ENCODE measurements at regions not wholly inside any gene's neighbourhood (a gene's known extent, or its start where the extent isn't known, plus 50 kb on each side); places are given as distances from the start of the nearest gene placed in this dataset.
"Not testable (repeated sequence)": the region's sequence is repeated elsewhere in the genome, so short reads cannot be mapped to it uniquely, and the experiment has no call there.

DNA sequence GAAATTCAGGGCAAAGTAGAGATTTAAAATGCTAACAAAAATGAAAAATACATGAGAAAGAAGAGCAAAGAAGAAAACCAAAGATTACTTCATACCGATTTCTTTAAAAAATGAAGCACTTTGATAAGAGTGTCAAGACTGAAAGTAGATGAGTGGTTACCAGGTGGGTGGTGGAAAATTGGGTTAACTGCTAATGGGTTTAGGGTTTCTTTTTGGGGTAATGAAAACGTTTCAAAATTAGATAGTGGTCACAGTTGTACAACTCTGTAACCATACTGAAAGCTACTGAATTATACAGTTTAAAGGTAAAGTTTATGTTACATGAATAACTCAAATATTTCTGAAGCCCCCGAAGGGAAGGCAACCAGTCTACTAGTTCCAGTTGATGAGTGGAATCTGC lies 179.4 kb downstream of the NDFIP2 start:
- no peak for DNase-seq (ENCODE audit: low spot score)

DNA sequence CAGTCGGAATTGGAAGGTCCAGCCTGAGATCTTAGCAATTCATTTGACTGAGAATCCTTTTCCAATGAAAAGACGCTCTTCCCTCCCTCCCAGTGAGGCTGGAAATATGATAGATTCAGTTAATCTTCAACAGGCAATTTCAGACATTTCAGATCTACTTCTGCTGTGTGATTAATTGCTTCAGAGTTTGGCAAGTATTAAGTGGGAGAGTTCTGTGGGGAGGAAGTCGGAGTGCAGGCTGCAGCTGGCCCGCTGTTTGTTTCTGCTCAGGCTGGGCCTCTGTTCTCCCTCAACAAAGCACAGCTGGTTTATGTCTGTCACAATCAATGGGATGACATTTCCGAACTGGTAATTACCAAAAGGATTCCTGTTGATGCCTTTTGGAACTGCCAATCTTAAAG lies 178.2 kb downstream of the NDFIP2 start:
- no peak for DNase-seq (ENCODE audit: low spot score)

DNA sequence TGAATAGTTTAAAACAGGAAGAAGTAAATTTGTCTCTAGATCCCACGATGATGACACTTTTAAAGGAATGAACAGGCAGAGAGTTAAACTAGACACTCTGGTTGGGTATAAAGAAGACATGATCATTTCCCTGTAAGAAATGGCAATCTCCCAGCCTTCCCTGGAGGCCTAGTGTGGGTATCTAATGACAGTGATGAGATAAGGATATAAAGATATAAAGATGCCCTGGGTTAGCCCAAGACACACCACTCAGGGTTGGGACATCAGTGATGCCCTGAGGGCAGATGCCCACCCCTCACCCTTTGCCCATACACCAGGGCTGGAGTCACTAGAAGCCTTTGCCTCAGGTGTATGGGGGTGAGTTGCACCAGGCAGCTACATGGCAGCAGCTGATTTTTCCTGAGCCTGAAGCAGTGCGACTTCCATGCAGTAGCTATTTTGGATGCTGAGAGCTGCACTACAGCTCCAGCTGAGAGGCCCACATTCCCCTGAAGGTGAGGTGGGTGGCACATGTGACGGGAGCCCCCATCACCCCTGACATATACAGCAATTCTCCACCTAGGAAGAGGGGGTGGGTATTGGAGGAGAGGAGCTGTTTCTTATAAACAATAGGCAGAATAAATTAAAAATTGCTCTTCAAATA lies 177.5 kb downstream of the NDFIP2 start:
- no peak for DNase-seq (ENCODE audit: low spot score)

DNA sequence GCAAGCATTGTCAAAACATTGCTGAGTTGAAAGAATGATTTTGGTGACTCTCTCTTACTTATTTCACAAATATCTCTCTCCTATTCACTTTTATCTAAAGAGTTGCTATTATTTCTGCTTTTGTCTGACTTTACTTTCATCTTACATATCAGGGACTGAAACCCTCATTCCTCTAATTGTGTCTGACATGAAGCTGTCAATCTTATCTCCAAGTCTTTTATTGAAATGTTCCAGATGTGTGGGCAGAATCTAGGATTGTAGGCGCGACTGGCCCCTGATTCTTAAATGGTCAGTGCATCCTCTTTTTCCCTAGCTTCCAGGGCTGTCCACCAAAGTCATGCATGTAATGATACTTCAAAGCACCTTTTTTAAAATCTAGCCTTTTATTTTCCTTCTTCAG lies 174.6 kb downstream of the NDFIP2 start:
- no peak for DNase-seq (ENCODE audit: low spot score)

- DNase-seq (ENCODE audit: low spot score): no peak
Measured at GRCh38 chr13:79654520-79654919, 173.6 kb downstream of the NDFIP2 start.

GRCh38 chr13:79650688-79651087 lies 169.7 kb downstream of the NDFIP2 start:
- DNase-seq (ENCODE audit: low spot score): no peak

- no peak for DNase-seq (ENCODE audit: low spot score)
Measured at GRCh38 chr13:79648191-79648590, 167.2 kb downstream of the NDFIP2 start.

DNA sequence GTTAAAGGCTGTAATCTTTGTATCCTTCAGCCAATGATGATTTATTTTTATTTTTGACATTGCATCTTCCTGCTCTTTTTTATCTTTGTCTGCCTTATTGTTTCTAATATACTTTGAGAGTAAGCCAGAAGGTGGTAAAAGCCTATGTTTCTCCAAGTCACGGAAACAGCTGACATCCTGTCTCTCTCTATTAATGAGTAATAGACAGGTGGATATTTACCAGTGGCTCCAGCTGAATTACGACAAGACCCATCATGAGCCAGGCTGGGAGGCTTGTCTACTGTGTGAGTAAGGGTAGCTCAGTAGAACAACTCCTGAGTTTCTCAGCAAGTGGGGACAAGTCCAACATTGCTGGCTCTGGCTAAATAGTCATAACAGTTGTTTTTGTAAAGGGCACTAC lies 166.6 kb downstream of the NDFIP2 start:
- DNase-seq (ENCODE audit: low spot score): no peak

DNA sequence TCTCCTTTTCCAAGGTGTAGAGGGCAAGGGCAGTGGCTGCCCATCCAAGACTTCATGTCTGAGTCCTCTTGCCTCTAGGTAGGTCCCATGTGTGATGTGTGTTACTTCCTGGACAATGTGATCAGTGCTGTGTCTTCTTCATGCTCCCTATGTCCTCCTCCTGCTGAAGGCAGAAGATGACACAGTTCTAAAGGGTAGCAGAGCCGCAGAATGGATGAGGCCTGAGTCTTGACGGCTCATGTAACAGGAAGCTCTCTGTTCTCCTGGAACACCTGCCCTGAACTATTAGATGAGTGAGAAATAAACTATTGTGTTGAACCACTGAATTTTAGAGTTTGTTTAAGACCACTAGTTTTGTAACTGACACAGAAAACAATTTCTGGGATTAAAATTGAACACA lies 165.9 kb downstream of the NDFIP2 start:
- DNase-seq (ENCODE audit: low spot score): no peak

- DNase-seq (ENCODE audit: low spot score): no peak
Measured at GRCh38 chr13:79645569-79645968, 164.6 kb downstream of the NDFIP2 start.

DNA sequence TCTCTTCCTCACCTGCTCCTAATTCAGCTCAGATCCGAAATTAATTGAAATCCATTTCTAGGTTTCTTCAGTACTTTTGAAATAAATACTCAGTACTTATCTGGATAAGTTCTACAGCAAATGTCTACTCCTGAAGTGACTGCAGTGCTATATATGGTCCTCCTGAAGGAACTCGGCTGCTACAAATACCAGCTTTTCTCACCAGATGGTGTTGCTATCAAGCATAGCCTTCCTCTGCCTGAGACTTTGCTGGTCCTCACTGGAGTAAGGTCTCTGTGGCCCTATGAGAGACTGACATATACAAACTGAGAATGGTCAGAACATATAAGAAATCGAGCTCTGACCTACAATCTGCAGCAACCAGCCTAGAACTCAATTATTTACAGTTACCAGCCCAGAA lies 161.6 kb downstream of the NDFIP2 start:
- no peak for DNase-seq (ENCODE audit: low spot score)

- no peak for DNase-seq (ENCODE audit: low spot score)
Measured at GRCh38 chr13:79637133-79637763, 156.3 kb downstream of the NDFIP2 start.

- DNase-seq (ENCODE audit: low spot score): no peak
Measured at GRCh38 chr13:79631051-79631659, 150.2 kb downstream of the NDFIP2 start.

- no peak for DNase-seq (ENCODE audit: low spot score)
Measured at GRCh38 chr13:79628463-79628862, 147.5 kb downstream of the NDFIP2 start.

DNA sequence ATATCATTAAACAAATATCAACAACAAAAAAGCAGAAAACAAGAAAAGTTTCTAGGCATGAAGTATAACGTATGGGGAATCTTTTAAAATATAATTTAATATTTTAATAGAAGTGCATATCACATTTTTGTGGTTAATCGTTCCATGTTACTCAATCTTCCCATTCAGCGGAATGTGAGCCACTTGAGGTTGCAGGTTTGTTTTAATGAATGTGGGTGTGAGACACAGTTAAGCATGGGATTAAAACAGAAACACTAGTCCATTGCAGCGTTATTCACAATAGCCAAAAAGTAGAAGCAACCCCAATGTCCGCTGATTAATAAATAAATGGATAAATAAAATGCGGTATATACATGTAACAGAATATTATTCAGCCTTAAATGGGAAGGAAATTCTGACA lies 146.0 kb downstream of the NDFIP2 start:
- no peak for DNase-seq (ENCODE audit: low spot score)

GRCh38 chr13:79625517-79625916 lies 144.6 kb downstream of the NDFIP2 start:
- DNase-seq (ENCODE audit: low spot score): no peak

DNA sequence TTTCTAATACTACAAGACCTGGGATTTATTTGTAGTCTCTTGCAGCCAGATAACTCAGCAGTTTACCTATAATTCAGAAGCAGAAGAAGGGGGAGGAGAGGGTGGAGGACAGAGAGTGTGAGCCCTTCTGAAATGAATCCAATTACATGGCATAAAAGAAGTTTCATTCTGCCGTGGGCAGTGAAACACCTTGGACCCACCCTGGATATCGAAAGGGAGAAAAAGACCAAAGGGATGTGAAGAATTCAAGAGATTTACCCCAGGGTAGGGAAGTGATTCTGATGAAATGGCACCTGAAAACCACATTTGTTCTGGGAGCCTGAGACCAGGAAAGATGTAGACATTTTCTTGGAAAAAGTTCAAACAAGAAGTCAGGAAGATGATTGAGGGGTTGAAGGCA lies 140.9 kb downstream of the NDFIP2 start:
- DNase-seq (ENCODE audit: low spot score): no peak

DNA sequence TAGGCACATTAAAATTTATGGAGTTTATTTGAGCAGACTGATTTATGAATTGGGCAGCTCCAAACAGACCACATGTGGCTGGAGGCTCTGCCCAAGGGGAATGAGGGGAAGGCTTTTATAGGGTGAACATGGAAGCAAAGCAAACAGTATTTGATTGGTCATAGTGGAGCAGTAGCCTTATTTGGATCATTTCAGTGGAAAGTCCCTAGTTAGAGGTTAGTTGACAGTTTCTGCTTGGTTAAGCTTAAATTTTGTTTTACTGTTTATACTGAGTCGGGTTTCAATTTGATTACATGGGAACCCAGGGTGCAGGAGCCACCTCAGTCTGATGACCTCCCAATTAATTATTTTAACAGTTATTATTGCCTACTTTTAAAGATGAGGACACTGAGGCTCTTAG lies 140.5 kb downstream of the NDFIP2 start:
- DNase-seq (ENCODE audit: low spot score): no peak

GRCh38 chr13:79614250-79614918 lies 133.4 kb downstream of the NDFIP2 start:
- DNase-seq (ENCODE audit: low spot score): no peak

- no peak for DNase-seq (ENCODE audit: low spot score)
Measured at GRCh38 chr13:79612604-79613003, 131.6 kb downstream of the NDFIP2 start.

- not testable (repeated sequence) for DNase-seq (ENCODE audit: low spot score)
Measured at GRCh38 chr13:79607895-79608294, 126.9 kb downstream of the NDFIP2 start.

Measured in CD4-positive, alpha-beta T cell treated with Interleukin-15 for 4 hours (primary cell).